NCI-H1436 (cell line): ENCODE measurements at regions not wholly inside any gene's neighbourhood (a gene's known extent, or its start where the extent isn't known, plus 50 kb on each side); places are given as distances from the start of the nearest gene placed in this dataset.
"Not testable (repeated sequence)": the region's sequence is repeated elsewhere in the genome, so short reads cannot be mapped to it uniquely, and the experiment has no call there.

Experiments used
- DNase-seq: peaks from one replicate; lab custom pipeline; 2025; lab: John Stamatoyannopoulos, UW

DNA sequence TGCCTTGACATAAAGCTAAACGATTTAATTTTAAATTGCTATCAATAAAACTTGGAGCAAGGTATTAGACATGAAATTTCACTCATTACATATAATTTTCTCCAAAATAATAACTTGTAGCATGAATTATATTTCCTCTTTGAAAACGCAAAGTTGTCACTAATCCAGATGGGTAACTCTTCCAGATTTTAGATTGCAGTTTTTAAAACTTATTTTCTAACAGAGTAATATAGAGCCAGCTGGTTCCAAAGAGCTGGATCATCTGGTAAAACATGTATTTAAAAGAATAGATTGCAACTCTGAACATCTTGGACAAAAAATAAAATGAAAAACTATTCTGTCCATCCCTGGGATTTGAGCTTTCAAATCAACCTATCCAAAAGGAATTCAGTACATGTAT is 238.2 kb upstream of the INTU start:
- DNase-seq, result no peak

DNA sequence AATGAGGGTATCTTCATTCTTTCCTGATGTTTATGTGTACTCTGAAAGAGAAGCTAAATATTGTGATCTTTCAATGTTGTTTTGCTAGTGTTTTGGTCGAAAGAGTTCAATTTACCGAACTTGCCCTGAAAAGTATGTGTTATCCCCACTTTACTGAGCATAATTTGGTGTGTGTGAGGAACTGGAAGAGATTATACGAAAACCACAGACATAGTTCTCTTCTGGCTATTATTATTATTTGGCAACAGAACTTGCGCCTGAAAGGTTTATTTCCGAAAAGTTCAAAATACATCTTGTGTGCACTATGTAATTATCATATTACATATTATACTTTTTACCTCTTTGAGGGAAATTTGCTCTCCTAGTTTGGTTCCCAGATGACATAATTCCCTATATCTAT is 232.5 kb upstream of the INTU start:
- DNase-seq, result no peak

DNA sequence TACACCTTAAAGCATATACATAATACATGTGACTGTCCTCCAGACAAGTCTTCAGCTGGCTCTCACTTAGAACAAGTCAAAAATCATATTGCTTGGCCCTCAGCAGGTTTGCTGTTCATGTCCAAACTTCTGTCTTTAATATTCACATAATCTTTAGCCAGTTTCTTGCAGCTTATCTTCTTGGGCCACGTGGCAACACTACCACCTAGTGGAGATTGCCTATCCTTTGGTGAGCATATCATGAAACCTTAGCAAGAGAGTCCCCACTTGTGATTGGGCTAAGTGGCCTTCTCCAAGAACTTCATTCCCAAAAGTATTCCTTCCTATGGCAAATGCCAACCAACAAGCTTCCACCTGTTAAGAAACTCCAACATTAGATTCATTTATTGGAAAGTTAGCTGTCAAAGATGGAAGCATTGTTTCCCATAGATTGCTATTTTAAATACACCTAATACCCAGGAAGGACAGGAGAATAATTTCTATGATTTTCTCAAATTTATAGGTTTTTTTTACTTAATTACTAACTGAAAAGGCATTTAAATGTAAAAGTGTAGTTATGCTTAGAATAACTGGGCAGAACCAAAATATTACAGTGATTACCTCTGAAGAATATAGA is 231.9 kb upstream of the INTU start:
- DNase-seq, result peak; percentile 11

DNA sequence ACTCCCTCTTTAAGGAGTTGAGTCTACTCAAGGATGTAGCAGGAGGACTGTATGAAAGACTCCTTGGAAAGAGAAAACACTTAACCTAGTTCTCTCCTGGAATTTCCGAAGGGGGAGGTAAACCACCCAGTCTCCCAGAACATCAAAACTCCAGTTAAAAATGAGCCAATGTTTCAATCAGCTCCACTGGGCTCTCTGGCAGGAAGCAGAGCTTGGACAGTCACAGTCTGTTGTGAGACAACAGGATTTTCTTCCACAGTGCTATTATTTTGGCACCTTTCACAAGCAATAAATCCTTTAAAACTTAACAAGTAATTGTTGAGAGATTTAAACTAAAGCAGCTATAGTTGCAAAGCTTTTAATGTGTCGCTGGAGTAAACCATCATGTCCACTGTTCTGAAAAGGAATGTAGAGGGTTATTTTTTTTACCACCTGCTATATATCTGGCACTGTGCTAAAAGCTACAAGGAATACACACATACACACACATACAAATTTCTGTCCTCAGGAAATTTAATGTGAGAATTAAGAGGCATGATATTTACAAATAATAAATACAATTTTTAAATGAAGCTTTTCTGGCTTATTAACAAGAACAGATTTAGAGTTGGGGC is 229.2 kb upstream of the INTU start:
- DNase-seq, result no peak

DNA sequence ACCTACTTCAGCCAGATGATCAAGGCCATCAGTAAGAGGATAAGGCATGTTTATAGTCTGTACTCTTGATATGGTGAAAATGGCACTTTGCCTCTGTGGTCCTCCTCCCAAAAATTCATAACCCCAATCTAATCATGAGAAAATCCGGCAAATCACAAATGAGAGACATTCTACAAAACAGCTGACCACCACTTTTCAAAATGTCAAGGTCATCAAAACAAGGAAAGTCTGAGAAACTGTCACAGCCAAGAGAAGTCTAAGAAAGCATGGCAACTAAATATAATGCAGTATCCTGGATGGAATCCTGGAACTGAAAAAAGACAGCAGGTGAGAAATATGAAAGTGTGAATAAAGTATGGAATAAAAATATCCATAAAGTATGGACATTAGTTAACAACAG is 226.6 kb upstream of the INTU start:
- no peak for DNase-seq

DNA sequence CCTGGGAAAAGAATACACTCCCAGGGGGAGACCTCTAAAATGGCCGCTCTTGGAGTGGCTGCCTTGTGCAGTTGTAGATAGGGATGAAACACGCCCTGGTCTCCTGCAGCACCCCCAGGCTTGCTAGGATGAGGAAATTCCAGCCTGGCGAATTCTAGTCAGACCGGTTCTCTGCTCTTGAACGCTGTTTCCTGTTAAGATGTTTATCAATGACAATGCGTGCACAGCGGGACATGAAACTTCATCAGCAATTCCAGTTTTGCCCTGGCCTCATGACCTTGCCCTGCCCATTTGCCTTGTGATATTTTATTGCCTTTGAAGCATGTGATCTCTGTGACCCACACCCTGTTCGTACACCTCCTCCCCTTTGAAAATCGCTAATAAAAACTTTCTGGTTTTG is 225.2 kb upstream of the INTU start:
- DNase-seq, result not testable (repeated sequence)

DNA sequence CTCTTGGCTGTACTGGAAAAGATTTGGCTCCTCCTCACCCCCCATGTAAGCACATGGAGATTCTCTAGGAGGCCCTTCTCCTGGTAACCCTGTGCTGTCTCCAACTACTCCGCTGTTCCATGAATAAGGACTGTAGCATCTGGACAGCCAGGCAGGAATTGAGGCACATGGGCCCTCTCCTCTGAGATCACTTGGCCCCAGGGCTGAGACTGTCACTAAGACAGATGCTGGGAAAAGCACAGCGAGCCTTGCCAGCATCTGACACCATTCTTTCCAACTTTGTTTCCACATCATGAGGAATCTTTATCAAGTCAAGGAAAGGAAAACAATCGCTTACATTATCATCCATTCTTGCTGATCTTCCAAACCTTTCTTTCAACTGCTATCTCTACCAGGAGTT is 222.6 kb upstream of the INTU start:
- no peak for DNase-seq

DNA sequence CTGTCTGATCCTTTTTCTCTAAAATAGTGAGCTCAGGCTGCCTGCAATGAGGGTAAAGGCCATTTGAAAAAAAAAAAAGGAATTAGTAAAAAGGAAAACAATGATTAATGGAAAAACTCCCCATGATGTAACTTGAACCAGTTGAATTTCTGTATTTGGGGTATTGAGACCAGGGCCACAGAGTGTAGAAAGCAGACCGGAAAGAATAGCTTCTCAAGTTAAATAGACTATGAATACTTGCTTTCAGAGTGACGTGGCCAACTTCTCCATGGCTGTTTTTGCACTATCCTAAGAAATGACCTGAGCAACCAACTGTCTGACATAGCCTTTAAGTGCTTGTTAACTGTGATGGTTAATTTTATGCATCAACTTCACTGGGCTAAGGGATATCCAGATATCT is 222.1 kb upstream of the INTU start:
- no peak for DNase-seq

DNA sequence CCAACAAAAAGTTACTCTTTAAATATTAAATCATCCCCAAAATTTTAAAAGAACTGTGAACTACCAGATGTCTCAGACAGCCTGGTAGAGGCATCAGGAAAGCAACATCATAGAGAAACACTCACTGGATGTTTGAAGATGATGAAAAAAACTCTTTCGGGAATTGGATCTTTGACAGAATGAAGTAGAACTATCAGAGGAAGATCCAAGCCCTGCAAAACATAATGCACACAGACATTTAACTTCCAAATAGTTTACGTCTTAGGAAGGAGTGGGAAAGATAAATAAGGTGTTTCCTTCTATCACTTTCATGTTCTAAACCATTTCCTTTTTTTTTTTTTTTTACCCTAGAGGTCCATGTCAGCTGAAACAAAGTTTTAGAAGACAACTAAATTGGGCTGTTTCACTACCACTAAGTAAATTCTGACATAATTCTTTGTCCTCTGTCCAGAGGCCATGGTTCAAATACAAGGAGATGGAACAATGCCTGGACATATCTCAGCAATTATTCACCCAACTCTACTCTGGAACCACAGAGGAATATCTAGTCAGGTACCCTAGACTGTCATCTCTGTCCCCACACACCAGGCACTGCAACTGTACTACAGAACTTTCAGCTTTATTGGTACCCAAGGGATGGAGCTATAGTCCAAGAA is 217.7 kb upstream of the INTU start:
- no peak for DNase-seq

DNA sequence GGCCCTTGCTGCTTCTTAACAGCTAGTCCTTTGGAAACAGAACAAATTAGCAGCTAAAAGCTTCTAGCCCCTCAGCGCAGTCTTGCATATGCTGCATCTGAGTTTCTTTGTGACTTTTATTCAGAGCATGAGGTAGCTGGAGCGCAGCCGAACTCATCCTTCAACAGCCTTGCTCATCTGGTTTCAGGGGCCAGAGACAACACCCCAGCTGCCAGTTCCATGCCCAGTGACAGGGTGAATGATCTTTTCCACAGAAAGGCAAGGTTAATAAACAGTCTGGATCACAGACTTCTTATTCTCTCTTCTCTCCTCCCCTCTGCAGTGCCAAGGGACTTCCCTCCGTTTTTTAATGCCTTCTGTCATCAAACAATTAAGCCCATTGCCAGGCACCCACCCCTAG is 216.6 kb upstream of the INTU start:
- DNase-seq, result no peak

DNA sequence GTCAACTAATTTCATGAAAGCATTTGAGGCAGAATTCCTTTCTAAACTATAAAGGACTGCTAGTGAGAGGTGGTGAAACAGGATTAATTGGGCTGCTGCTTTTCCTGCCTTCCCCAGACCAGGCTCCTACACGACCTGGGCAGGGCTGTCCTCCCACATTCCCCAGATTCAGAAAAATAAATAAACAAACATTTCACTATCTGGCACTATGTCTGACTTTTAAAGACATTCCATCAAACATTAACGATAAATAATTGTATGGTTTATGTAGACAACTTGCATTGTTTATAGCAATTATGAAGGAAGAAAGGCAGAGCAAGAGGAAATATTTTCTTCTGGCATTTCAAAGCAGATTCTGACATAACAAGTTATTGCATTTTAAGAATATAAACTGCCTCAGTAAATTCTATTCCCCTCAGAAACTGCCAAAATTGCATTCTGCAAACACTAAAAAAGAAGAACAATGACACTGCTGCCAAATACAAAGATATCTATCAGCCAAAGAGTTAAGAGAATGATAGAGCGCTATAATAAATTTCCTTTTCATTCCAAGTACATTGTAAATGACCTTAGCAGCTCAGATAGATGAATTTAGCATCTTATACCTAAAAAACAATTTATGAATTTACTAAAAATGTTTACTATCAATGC is 214.7 kb upstream of the INTU start:
- no peak for DNase-seq

DNA sequence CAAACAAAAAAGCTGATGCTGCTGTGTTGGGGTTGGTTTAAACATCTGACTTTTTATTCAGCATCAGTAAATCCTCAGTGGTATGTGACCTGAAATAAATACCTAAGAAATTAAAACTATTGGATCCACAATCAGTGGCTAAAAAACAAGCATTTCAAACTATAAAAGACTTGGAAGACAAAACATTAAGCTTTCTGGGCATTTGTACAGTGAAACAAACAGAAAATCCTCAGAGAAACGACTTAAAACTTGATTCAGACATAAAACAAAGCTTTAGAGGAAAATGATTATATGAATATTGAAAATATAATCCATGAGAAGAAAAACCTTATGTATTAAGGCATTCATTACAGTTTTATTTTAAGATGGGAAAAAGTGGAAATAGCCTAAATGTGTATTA is 213.3 kb upstream of the INTU start:
- DNase-seq, result no peak

DNA sequence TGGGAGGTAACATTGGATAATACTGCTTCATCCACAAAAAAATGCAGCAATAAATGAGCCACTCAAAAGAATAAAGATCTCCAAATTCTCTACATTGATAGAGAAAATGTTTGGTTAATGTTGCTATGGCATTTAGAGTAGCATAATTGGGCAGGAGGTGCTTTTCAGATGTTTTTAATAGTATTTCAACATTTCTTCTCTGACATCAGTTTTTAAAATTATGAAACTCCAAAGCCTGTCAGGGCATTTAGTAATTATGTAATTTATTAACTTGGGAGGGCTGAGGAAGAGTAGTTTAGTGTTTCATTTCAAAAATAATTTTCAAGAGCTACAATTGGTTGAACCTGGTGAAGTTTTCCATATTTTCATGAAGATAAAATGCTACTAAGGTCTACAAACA is 211.3 kb upstream of the INTU start:
- no peak for DNase-seq

DNA sequence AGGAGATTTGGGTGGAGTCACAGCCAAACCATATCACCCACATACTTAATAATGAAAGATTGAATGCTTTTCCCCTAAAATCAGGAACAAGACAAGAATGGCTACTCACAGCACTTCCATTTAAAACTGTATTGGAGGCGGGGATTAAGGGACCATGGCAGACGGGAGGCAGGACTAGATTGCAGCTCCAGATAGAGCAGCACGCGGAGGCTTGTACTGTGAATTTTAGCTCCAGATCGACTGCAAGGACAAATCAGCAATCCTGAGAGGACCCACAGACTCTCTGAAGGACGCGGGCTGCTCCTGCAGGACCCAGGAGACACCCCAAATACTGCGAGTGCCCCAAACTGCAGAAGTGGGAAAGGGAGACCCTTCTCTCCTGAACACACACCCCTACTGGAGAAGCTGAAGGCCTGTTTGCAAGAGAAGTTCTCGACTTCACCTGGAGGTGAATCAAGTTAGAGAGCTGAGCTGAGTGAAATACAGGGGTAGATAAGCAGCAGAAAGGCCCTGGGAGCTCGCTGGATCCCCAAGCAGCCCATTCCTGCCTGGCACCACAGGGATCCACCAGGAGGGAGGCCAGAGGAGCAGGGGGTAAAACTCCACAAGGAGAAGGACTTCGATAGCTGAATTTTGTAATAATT is 207.4 kb upstream of the INTU start:
- no peak for DNase-seq

DNA sequence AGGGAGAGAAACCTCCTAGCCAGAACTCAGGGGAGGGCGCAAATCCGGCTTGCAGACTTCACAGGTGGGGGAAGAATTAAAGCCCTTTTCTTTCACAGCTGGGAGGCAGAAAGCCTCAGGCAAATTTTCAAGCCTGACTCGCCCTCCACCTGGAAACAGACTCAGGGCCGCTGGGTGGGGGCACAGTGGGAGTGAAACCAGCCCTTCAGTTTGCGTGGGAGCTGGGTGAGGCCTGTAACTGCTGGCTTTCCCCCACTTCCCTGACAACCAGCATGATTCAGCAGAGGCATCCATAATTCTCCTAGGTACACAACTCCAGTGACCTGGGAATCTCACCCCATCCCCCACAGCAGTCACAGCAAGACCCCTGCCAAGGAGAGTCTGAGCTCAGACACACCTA is 206.9 kb upstream of the INTU start:
- DNase-seq, result no peak

DNA sequence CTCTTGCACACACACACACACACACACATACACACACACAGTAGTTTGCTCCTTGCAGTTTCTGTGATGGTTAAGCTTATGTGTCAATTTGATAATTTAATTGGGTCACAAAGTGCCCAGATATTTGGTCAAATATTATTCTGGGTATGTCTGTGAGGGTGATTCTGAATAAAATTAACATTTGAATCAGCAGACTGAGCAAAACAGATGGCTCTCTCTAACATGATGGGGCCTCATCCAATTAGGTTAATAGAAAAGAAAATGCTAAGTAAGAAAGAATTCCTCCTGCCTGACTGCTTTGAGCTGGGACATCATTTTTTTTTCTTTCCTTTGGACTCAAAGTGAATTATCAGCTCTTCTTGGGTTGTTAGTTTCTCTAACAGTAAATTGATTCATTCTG is 191.2 kb upstream of the INTU start:
- no peak for DNase-seq

DNA sequence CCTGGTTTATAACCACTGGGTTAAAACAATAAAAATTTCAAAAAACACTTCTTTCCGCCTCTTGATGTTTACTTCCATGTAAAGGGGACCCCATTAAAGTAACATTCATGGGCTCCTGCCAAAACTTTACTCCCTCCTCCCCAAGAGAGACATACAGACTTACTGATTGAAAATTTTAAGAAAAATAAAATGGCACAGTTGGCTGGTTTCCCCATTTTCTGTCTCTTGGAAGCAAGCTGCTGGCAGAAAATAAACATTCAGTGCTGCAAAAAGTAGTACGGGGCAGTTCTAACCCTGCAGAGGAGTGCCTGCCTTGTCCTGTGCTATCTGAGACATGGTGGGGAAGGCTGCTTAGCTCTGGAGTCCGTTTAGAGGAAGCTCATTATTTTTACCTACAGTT is 187.3 kb upstream of the INTU start:
- no peak for DNase-seq

DNA sequence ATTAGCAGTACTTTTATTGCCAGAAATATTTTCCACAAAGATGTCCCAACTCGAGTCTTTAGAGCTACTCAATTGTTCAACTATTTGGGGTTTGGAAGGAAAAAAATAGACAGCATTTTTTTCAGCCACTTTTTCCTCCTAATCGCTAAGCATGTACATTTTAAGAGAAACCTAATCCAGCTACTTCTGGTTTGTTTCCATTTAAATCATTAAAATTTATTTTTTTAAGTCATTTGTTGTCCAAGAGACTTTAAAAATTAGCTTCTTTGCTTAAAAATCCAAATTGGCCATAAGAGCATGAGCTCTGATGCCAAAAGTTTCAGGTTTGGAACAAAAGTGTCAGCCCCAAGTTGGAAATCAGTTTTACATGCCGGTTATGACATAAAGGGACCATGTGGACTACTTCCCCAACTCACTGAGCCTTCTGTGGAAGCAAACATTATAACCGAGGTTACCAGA is 186.3 kb upstream of the INTU start:
- DNase-seq, result no peak

DNA sequence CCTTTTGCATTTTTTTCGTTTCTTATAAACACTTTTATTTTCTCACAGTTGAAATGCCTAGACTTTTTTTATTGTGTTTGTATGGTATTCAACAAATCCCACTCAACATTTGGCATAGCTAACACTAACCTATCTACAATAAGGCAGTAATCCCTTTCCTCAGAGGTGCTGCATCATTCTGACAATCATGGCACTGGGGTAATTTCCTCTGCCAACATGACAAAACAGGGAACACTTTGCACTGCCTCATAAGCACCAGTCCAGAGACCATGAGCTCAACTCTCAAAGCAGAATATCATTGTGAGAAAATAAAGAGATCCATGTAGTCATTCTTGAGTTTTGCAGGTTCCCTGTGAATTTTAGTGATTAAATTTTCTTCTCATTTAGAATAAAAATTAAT is 183.8 kb upstream of the INTU start:
- DNase-seq, result no peak

DNA sequence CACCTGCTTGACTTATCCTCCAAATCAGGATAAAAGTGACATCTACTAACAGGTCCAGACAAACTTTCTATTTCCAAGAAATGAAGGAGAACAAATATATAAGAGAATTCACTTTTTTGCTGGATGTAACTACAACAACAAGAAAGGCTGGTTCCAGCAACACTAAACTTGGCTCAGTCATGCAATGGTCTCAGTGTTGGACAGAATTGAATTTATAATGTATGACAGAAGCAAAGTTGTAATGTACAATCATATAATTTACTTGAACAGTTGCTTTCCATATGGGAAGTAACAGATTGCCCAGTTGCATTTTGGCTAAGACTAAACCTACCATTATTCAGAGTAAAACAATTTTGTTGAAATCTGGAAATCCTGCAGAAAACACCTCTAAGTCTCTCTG is 183.3 kb upstream of the INTU start:
- DNase-seq, result no peak

DNA sequence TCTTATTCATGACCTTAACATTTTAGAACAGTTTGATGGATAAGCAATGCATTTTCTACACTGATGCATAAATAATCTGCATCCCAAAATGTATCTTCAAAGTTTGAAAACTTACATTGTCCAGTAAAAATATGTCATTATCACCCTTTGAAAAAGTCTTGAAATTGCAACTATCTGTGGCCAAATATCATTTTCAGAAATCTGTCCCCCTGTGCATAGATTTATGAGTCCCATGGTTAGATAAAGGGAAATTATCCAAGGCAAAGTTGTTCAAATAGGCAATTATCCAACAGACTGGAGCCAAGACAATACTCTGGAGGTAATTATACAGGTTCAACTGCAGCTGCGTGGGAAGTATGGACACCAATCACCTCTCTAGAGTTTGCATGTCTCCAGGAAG is 182.5 kb upstream of the INTU start:
- DNase-seq, result no peak

DNA sequence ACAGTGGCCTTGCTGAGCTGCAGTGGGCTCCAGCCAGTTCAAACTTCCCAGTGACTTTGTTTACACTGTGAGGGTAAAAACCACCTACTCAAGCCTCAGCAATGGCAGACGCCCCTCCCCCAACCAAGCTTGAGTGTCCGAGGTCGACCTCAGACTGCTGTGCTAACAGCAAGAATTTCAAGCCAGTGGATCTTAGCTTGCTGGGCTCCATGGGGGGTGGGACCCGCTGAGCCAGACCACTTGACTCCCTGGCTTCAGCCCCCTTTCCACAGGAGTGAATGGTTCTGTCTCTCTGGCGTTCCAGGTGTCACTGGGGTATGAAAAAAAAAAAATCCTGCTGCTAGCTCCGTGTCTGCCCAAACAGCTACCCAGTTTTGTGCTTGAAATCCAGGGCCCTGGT is 168.9 kb upstream of the INTU start:
- DNase-seq, result no peak

DNA sequence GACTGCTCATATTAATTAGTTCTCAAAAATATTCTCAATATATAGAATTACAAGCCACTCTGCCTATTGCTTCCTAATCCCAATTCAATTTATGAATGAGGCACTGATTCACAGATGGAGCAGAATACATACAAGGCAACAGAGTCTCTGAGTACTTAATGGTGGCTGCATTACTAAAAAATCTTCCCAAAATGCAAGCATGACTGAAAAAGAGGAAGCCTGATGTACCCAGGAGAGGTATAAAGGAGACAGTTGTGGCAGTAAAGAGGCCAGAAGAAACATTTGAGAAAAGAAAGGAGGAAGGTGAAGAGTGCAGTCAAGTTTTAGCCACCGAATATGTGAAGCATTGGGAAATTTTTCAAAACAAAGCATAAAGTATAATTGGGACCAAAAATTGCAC is 163.2 kb upstream of the INTU start:
- no peak for DNase-seq
